ENCODE measurements at regions not wholly inside any gene's neighbourhood (a gene's known extent, or its start where the extent isn't known, plus 50 kb on each side); places are given as distances from the start of the nearest gene placed in this dataset.
"Not testable (repeated sequence)": the region's sequence is repeated elsewhere in the genome, so short reads cannot be mapped to it uniquely, and the experiment has no call there.

GRCh38 chr1:64318428-64318827 is 115.0 kb downstream of the UBE2U start:
- no peak for DNase-seq

DNA sequence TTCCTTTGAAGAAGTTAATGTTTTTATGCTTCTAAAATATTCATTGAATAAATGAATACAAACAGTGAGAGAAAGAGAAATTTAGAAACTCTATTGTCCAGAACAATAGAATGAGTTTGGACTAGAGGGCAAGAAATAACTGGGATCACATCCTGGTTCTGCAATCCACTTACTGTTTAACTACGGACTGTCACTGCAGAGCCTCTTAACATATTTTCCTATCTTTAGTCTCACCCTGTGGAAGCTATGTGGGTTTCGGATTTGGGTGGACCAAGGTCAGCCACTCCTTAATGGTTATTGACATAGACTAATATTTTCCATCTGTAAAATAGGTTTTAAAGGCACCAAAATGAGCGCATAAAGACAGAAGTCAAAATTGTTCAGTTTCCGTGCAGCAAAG is 116.6 kb downstream of the UBE2U start:
- DNase-seq = no peak

GRCh38 chr1:64320470-64320869 is 117.0 kb downstream of the UBE2U start:
- DNase-seq = no peak

DNA sequence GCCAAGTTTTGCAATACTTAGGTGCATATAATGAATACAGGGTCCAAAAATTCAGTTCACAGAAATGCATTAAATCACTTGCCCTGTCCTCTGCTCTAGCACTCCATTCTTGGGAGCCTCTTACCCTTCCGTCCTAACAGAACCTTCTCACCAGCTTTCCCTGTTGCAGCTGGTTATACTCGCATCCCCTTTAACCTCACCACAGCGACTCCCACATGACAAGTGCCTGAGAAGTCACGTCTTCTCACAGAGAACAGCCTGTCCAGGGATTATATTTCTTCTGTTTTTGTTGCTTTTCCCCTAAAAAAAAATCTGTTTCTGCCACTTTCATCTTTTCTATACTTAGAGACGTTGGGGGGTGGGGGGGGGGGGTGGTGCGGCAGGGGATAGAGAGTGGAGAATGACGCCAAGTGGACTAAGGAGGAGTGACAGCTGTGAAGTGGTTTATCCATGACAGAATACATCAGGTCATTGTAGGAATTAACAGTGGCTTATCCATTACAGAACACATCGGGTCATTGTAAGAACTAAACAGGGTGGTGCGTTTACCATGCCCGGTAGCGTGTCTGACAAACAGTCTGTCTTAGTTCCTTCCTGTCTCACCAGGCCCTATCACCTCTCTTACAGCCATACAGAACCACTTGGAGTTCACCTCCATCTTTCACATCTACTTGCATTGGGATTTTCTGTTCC is 117.6 kb downstream of the UBE2U start:
- no peak for DNase-seq

DNA sequence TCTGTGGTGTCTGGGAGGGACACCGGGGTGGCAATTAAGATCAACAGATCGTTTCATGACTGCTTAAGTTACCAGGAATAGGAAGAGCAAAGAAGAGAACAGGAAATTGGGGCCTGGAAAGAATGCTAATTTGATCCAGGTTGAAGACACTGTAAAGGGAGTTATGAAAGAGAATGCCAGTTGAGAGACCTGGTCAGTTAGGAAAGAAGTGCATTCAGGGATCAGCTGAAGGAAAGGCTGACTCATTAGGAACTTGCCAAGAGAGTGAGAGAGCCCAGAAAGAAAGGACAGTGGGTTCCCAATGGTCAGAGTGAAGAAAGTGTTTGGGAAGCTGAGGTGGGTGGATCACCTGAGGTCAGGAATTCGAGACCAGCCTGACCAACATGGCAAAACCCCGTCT is 119.6 kb downstream of the UBE2U start:
- DNase-seq = no peak

DNA sequence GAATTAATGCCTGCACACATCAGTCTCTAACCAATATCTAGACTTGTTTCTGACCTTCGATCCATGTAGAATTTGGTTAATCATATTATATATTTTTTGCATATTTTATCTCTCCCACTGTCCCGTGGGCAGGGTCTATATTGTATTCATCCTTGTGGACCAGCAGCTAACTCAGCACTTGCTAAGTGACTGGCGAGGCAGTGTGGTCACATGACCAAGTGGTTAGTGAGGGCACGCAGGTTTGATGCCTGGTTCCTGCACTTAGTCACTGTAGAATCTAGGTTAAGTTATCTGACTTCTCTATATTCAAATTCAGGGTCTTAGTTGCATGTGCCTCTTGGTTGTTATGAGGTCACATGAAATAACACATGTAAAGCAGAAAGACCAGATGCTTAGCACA is 120.5 kb downstream of the UBE2U start:
- no peak for DNase-seq

- no peak for DNase-seq
Observed at GRCh38 chr1:64325856-64326255, 122.4 kb downstream of the UBE2U start.

GRCh38 chr1:64327119-64327518 is 123.7 kb downstream of the UBE2U start:
- DNase-seq = no peak

- DNase-seq = no peak
Observed at GRCh38 chr1:64328193-64328592, 124.8 kb downstream of the UBE2U start.

- no peak for DNase-seq
Observed at GRCh38 chr1:64330839-64331238, 127.4 kb downstream of the UBE2U start.

DNA sequence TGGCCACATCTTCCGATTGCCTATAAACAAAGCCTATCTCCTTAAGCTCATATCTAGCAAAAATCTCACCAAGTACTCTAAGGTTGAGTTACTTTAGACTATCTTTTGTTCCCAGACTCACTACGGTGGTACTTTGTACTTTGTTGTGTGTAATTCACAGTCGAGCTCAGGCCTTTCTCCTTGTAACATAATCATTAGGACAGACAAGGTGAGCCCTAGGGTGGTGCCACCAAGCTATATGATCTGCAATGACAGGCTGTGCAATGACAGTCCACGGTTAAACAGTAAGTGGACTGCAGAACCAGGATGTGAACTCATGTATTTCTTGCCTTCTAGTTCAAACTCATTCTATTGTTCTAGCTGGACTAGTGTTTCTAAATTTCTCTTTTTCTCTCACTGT is 132.2 kb downstream of the UBE2U start:
- no peak for DNase-seq

DNA sequence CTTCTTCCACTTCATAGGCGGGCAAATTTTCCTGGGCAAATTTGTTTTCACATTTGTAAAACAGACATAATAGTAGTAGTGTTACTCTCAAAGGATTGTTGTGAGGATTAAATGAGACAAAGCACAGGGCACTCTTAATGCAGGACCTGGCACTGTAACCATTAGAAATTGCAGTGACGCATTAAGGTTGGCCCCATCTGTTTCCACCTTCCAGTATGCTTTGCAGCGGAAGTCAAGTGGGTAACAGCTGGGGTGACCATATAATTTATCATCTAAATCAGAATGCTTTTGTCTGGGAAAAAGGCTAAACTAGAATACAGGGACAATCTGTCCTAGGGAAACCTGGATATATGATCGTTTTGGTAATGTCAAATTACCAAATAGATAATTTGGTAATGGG is 132.5 kb upstream of the CACHD1 start:
- no peak for DNase-seq

GRCh38 chr1:64337926-64338325 is 132.0 kb upstream of the CACHD1 start:
- DNase-seq = no peak

DNA sequence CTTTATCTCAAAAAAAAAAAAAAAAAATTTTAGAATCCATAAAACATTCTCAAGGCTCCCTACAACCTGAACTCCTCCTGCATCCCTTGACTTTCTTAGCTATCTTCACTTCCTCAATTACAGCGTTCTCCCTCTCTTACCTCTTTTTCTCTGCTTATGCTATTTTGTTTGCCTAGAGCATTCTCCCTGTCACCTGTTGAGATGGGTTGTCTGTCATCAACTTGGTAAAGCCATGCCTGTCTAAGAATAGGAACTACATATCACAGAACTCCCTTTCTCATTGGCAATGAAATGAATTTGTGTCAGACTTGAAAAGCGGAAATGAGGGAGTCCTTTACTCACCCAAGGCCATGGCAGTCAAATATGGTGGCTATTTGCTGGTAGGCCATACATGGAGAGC is 129.6 kb upstream of the CACHD1 start:
- DNase-seq = no peak

- DNase-seq = peak; percentile 14
Observed at GRCh38 chr1:64343105-64343822, 126.7 kb upstream of the CACHD1 start.

DNA sequence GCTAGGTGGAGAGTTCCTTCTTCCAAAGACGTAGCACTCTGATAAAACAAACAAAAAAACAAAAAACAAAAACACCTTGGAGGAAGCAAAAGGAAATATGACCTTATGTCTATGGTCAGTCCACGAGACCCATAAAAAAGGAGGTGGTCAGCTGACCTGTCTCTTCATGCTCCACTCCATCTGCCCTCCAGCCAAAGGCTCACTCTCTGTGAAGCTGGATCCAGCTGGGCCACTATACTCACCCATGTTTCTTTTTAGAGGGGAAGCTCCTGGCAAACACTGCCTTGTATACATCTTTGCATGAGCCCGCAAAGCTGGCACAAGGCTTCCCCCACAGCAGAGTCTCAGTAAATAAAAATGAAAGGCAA is 126.1 kb upstream of the CACHD1 start:
- DNase-seq = no peak

GRCh38 chr1:64348270-64348960 is 121.5 kb upstream of the CACHD1 start:
- DNase-seq = no peak

GRCh38 chr1:64348961-64349648 is 120.8 kb upstream of the CACHD1 start:
- DNase-seq = no peak

- not testable (repeated sequence) for DNase-seq
Observed at GRCh38 chr1:64355534-64355933, 114.4 kb upstream of the CACHD1 start.

DNA sequence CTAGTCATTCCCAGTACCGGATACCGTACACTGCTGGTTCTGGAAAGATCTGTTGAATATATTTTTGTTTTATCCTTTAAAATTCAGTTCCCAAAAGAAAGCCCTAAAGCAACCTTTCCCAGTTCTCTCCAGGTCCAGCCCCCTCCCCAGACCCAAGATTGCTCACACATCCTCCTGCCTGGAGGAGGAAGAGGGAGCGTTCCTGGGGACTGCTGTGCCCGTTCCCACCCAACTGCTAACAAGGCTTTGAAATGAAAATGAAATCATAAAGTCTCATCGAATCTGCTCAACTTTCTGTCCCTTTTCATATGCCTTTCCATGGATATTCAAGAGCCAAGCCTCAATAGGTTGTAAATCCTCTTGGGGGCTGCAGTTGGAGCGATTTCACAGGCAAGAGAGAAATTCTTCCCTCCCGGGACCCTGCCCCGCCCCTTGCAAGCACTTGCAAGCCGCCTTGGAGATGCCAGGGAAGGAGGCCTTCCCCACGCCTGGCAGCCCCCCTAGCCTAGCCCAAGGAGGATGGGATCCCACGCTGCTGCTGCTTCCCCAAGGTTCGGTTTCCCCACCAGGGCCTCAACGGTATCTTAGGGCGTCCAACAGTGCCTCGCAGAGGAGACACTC is 113.2 kb upstream of the CACHD1 start:
- no peak for DNase-seq

DNA sequence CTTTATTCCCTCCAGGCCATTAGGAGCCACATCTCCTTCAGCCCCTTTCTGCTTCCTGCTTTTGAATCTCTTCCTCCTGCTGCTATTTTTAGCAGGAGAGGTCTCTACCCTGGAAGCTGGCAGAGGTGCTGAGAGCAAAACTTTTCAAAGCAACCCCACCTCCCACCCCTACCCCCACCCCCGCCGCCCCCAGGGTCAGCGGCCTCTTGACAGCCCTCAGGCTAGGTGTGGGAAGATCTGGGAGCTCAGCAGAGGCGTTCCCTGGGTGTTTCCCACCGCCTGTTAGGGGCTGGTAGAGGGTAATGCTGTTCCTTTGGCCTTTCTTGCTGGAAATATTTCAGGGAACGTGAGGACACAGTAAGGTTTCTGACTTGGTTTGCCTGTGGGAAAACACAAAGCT is 112.5 kb upstream of the CACHD1 start:
- no peak for DNase-seq

DNA sequence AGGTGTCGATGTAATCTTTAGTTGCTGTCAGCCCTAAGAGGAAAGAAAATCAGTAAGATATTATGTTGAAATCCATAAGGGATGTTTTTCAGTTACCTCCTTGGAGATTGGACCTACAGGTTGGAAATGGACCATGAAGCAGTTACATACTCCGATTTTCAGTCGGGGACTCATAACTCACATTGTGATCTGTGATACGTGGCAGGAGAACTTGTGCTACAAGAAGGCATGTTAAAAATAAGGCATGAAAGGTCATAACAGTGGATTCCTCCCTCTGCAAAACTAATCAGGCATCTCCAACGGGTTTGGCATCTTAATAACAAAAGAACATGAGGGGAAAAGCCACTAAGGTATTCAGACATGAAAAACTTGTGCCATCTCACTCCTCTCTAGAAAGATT is 111.2 kb upstream of the CACHD1 start:
- no peak for DNase-seq

DNA sequence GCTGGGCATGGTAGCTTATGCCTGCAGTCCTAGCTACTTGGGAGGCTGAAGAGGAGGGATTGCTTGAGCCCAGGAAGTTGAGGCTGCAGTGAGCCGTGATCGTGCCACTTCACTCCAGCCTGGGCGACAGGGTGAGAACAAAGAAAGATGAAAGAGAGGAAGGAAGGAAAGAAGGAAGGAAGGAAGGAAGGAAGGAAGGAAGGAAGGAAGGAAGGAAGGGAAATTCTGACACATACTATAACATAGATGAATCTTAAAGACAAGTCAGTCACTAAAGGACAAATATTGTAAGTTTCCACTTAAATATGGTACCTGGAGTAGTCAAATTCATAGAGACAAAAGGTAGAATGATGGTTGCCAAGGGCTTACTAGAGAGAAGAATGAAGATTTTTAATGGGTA is 108.0 kb upstream of the CACHD1 start:
- no peak for DNase-seq

Measured in NCI-H1417 treated with DMSO at 0.1 percent for 48 hours (cell line).